GM19397 (cell line): ENCODE measurements at regions not wholly inside any gene's neighbourhood (a gene's known extent, or its start where the extent isn't known, plus 50 kb on each side); places are given as distances from the start of the nearest gene placed in this dataset.
"Not testable (repeated sequence)": the region's sequence is repeated elsewhere in the genome, so short reads cannot be mapped to it uniquely, and the experiment has no call there.

Experiments used
- ATAC-seq: cut with Tn5 transposase; IDR thresholded peaks from one replicate; pipeline ENCODE4 v1.9.1; 2021; ENCODE audit warnings: mild to moderate bottlenecking, moderate library complexity; ENCODE audit not compliant: unreplicated experiment

- ATAC-seq: no peak
Observed at GRCh38 chr20:53891306-53891894, 179.0 kb downstream of the BCAS1 start.

DNA sequence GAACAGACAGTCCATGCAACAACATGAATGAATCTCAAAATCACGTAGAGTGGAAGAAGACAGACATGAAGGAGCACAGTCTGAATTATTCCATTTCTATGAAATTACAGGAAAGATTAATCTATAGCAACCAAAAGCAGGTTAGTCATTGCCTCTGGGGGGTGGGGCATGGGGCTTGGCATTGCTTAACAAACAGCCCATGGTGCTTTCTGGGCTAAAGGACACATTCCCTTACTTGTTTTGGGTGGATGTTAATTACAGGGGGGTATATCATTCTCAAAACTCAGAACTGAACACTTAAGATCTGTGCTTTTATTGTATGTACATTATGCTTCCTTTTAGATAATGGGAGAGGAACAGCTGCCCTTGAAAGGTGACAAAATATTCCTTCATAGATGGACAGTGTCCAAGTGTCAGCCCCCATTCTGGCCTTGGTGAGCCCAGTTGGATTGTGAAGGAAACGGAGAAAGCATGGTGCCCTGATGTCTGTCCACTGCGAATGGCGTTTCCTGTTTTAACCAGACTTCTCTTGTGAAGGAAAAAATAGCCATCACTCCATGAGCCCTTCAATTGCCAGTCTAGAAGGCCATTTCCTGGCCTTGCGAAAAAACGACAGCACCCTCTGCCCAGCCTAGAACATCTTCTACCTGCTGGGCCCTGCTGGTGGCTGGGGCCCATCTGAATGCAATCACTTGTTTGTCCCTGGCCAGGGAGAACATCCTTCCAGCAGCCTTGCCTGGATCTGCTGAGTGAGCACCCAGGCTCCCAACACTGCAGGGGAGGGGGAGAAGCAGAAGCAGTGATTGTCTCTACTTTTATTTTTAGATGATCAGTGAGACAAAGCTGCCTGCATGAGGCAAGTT is 179.7 kb downstream of the BCAS1 start:
- no peak for ATAC-seq

DNA sequence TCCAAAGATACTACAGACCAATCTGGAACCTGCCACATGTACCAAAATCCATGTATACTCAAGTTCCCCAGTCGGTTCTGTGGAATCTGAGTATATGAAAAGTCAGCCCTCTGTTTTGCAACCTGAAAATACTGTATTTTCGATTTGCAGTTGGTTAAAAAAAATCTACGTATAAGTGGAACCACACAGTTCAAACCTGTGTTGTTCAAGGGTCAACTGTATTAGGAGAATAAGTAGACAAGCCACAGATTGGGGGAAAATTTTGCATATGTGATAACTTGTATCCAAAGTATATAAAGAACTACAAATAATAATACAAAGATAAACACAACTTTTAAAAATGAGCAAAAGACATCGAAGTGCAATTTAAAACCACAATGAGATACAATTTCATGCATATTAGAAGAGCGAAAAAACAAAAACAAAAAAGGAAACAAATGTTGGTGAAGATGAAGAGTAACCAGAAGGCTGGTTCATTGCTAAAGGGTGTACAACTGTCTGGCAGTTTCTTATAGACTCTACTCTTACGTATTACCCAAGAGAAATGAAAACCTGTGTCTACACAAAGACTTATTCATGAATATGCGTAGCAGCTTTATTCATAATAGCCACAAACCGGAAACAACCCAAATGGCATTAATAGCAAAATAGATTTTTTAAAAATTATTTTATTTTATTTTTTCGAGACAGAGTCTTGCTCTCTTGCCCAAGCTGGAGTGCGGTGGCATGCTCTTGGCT is 180.8 kb downstream of the BCAS1 start:
- no peak for ATAC-seq

DNA sequence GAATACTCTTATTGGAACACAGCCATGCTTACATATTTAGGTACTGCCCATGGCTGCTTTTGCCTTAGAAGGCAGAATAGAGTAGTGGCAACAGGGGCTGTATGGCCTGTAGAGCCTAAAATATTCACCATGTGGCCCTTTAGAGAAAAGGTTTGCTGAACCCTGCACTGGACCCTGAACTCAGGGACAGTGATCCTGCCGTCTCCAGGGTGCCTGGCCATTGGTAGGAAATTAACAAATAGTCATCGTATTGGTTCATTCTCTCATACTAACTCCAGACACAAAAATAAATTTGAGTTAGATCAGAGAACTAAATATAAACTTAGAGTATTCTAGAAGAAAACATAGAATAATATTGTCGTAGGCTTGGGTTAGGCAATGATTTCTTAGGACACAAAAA is 181.4 kb downstream of the BCAS1 start:
- no peak for ATAC-seq

- no peak for ATAC-seq
Observed at GRCh38 chr20:53888510-53888909, 181.9 kb downstream of the BCAS1 start.

- no peak for ATAC-seq
Observed at GRCh38 chr20:53887973-53888372, 182.4 kb downstream of the BCAS1 start.

DNA sequence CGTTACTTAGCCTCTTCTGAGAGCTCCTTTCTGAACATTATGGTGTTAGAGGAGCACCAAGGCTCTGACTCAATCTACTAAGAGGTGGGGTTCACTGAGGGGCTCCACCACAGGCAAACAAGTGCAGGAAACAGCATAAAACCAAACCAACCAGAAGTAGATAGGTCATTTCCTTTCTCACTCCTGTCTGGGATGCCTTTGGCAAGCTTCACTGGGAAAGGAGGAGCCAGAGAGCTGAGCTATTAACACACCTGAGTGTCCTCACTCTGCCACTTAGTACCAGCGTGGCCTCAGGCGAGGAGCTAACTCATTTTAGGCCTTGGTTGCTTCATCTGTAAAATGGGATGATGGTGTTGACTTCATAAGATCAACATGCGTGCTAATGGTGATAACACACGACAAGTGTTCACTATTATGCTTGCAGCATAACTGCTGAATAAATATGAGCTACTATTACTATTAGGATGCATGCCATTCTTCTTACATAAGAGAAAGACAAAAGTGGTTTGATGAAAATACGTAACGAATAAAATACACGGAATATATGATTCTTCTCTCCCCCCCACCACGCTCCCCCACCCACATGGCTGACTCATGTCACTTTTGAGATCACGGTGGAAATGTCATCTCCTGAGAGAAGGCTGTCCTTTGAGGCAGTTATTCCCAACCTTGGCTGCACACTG is 185.4 kb downstream of the BCAS1 start:
- ATAC-seq: no peak

- no peak for ATAC-seq
Observed at GRCh38 chr20:53883098-53883911, 187.1 kb downstream of the BCAS1 start.

DNA sequence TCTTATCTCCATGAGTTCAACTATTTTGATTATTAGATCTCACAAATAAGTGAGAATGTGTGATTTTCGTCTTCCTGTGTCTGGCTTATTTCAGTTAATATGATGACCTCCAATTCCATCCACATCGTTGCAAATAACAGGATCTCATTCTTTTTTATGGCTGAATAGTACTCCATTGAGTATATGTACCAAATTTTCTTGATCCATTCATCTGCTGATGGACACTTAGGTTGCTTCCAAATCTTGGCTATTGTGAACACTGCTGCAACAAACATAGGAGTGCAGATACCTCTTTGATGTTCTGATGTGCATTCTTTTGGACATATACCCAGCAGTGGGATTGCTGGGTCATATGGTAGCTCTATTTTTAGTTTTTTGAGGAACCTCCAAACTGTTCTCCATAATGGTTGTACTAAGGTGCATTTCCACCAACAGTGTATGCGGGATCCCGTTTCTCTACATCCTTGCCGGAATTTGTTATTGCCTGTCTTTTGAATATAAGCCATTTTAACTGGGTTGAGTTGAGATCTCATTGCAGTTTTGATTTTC is 187.9 kb downstream of the BCAS1 start:
- not testable (repeated sequence) for ATAC-seq

GRCh38 chr20:53881362-53881761 is 189.0 kb downstream of the BCAS1 start:
- ATAC-seq: no peak

DNA sequence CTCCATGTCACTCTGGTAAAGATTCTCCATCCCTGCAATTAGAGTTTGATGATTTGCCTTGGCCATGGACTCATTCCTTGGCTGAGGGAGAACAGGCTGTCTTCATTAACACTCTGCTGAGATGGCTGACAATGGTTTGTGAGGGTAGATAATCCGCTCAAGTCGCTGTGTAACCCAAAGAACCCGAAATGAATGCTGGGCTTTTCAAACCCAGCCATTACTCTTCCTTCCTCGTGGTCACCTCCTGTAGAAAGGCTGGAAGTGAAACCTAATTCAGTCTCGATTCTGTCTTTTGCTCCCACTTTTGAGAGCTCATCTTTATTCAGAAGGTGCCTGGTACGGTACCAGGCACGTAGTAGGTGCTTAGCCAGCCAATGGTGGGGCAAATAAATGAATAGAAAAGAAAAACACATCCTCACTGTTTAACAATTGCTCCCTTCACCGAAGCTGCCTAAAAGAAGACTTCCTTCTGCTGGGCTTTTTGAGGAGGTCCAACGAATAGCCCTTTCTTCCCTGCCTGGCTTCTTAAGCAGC is 190.2 kb downstream of the BCAS1 start:
- no peak for ATAC-seq

DNA sequence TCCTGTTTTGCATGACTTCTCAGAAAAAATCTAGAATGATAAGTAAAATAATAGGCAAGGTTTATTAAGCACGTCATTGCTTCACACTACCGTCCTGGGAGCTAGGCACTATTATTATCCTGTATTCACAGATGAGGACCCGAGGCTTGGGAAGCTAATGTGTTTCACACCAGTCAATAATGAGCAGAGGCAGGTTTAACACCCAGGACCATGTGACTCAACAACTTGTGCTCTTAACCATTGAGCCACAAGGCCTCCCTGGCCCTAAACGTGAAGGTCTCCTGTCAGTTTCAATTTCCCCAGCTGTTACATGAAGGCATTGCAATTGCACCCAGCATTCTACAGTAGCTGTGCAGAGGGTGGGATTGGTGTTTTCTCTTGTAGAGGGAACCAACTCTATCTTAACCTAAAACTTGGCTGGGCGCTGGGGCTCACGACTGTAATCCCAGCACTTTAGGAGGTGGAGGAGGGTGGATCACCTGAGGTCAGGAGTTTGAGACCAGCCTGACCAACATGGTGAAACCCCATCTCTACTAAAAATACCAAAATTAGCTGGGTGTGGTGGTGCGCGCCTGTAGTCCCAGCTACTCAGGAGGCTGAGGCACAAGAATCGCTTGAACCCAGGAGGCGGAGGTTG is 191.2 kb downstream of the BCAS1 start:
- ATAC-seq: no peak

DNA sequence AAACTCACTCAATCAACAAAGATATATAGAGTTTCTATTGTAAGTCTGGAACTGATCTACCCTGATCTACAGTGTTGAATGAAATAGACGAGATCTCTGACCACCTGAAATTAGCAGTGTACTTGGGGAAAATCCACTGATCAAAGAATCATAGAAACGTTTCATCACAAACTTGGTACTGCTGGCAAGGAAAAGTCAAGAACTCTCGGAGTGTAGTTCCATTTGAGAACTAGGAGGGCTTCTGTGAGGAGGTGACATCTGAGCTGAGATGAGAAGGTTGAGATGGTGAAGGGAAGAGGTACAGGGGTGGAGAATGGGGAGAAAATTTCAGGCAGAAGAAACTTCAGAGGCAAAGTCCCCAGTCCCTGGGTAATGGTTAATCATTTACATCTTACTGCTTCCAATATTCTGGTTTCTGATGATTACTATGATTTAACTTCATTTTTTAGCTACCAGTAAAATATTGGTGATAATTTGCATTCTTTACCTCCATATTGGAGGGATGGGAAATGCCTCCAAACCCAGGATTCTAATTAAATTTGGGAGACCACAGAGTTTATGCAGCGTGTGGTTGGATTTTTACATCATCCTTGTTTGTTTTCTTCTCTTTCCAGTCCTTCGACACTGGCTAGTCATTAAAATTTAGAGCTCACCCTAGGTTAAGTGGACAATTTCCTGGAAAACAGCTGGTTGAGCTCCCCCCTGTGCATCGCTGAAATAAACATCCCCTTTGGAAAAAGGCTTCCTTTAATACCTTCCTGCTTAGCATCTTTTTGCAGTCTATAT is 191.9 kb downstream of the BCAS1 start:
- ATAC-seq: no peak

DNA sequence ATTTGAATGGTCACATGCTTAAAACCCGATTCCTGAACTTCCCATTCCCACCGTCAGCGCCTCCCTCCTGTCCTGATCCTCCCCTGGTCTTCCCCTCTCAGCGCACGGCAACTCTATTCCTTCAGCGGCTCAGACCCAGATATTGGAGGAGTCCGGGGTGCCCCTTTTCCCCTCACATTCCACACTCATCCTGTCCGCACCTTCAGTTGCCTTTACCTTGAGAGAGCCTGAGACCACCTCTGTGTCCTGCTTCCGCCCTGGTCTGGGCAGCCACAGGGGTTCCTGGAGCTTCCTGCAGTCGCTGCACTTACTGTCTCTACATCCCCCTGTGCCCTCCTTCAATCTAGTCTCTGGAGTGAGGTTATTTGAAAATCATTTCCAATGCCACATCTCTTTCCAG is 193.4 kb downstream of the BCAS1 start:
- ATAC-seq: no peak

DNA sequence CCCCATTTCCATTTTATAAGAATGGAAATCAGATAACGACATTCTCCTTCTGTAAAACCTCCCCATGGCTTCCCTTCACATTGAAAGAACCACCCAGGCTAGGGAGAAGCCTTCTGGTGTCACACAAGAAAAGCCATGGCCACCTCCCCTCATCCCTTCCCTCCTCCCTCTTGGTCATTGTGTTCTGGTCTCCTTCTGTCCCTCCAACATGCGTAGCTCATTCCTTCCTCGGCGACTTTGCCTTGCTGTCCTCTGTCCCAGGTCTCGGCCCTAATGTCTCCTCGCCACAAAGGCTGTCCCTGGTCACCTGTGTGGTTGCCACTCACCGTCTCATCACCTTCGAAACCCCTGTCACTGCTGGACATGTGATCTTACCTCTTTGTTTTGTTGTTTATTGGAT is 193.9 kb downstream of the BCAS1 start:
- no peak for ATAC-seq

DNA sequence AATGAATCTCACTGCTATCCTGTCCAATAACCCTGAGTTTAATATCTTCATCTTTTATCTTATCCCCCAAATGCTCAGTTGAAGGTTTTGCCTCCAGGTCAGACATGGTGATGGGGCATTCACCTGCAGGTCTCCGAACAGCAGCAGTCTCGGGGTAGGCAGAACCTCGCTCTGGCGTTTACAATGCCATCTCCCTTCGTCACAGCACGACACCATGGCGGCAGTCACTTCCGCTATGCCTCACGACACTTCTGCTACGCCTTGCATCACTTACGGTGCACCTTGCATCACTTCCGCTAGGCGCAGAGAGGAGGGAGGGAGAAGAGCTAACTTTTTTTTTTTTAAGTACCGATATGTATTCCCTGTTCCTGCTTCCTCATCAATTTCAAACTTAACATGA is 194.9 kb downstream of the BCAS1 start:
- no peak for ATAC-seq

GRCh38 chr20:53874706-53875105 is 195.7 kb downstream of the BCAS1 start:
- no peak for ATAC-seq

- ATAC-seq: no peak
Observed at GRCh38 chr20:53874104-53874503, 196.3 kb downstream of the BCAS1 start.

GRCh38 chr20:53873230-53873604 is 197.2 kb downstream of the BCAS1 start:
- ATAC-seq: no peak
